ENCODE measurements at regions not wholly inside any gene's neighbourhood (a gene's known extent, or its start where the extent isn't known, plus 50 kb on each side); places are given as distances from the start of the nearest gene placed in this dataset.

DNA sequence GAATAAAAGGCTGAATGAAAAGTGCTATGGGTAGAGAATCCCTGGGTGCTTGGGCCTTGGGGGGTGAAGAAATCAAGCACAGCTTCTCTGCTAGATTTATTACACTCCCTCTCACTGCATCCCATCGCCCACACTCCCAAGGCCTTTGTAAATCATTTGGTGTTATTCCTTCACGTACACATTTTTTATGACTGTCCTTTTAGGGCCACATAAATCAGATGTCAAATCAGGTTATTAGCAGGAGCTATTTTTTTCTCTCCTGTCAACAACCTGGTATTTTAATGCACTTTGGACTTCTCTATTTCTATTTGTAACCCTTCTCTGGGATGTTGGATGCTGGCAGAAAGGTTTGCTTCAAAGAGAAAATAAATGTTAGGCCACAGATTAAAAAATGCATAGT is 408.8 kb downstream of the INSC start:
- Histone ChIP-seq H2BK5ac (ENCODE audit: insufficient read length, low read length) (no peak overlapping the region), H3K23ac (ENCODE audit: insufficient read length, low read depth, low read length) (no peak overlapping the region), H2BK12ac (ENCODE audit: insufficient read length, low read depth, low read length) (no peak overlapping the region), H3K4ac (ENCODE audit: low read depth, low read length) (no peak overlapping the region), H3K4me2 (ENCODE audit: insufficient read depth, insufficient read length, low read length) (no peak overlapping the region), H3K79me1 (ENCODE audit: insufficient read depth, low read depth, low read length, poor library complexity, severe bottlenecking) (no peaks in the 10 kb centered on the region), H2AK5ac (ENCODE audit: insufficient read length, low read length) (no peak overlapping the region), H3K18ac (ENCODE audit: insufficient read length, low read depth, low read length) (no peak overlapping the region), H3K56ac (ENCODE audit: insufficient read length, low read depth, low read length) (no peak overlapping the region), H3K27ac (ENCODE audit: insufficient read length, low read depth, low read length) (no peak overlapping the region), H2BK120ac (ENCODE audit: low read depth, low read length, poor library complexity, severe bottlenecking) (no peak overlapping the region), H2AFZ (ENCODE audit: low read length) (no peak overlapping the region), H3K27me3 (ENCODE audit: insufficient read depth, low read length) (no peaks in the 10 kb centered on the region), H4K91ac (ENCODE audit: insufficient read length, low read depth, low read length) (no peak overlapping the region), H4K5ac (ENCODE audit: insufficient read length, low read depth, low read length) (no peak overlapping the region), H3K23me2 (ENCODE audit: insufficient read length, low read depth, low read length, poor library complexity, severe bottlenecking) (no peaks in the 10 kb centered on the region), H4K8ac (replicated peaks; ENCODE audit: insufficient read length, low read depth, low read length) (no peak overlapping the region), H3T11ph (ENCODE audit: low read length) (no peak overlapping the region), H3K9ac (ENCODE audit: extremely low read depth, insufficient read length, low read length) (no peak overlapping the region), H4K20me1 (ENCODE audit: control insufficient read depth, insufficient read depth, insufficient read length) (no peaks in the 10 kb centered on the region), H3K14ac (ENCODE audit: insufficient read depth, low read length) (no peak overlapping the region), H3K79me2 (ENCODE audit: insufficient read depth, low read length) (no peaks in the 10 kb centered on the region), H3K9me3 (ENCODE audit: control insufficient read depth, low read depth, low read length) (peaks cover 10% of the 10 kb centered on the region), H3K4me1 (ENCODE audit: insufficient read depth, low read length) (no peaks in the 10 kb centered on the region), H2BK15ac (ENCODE audit: low read depth, low read length) (no peak overlapping the region), H2BK20ac (ENCODE audit: low read depth, low read length, poor library complexity, severe bottlenecking) (no peak overlapping the region)
- no peak for DNase-seq
- Mint-ChIP-seq H3K9me3 (peaks cover 25 to 26% of the 10 kb centered on the region in 2 experiments), H3K36me3 (ENCODE audit: insufficient read depth in 1 of 3, low read depth in 3 of 3) (peaks cover 9 to 30% (median 13%) of the 10 kb centered on the region in 3 experiments; a peak in 6 of 7 replicates), H3K27ac (no peak overlapping the region), H3K4me3 (no peak overlapping the region), H3K27me3 (ENCODE audit: low read depth) (no peaks in the 10 kb centered on the region), H3K4me1 (peaks cover 11% of the 10 kb centered on the region in 2 experiments)
- no CpG with 5 or more reads among the region's 2 CpGs for WGBS (ENCODE audit: extremely low coverage, insufficient read length, low lambda C conversion rate)
- TF ChIP-seq CTCF (conservative IDR thresholded peaks at IDR 0.05): no peak

Measured in H9 (cell line).